GM19467 (cell line): ENCODE measurements at regions not wholly inside any gene's neighbourhood (a gene's known extent, or its start where the extent isn't known, plus 50 kb on each side); places are given as distances from the start of the nearest gene placed in this dataset.

Source experiments
- ATAC-seq: cut with Tn5 transposase; IDR thresholded peaks from one replicate; pipeline ENCODE4 v1.9.1; 2021; ENCODE audit warnings: mild to moderate bottlenecking, moderate library complexity; ENCODE audit not compliant: unreplicated experiment

GRCh38 chr17:77454242-77455095 lies 313.7 kb downstream of the SEC14L1 start:
- ATAC-seq = no peak

- ATAC-seq = no peak
Measured at GRCh38 chr17:77455111-77455890, 314.5 kb downstream of the SEC14L1 start.

GRCh38 chr17:77455891-77456260 lies 315.1 kb downstream of the SEC14L1 start:
- no peak for ATAC-seq

- ATAC-seq = no peak
Measured at GRCh38 chr17:77456271-77456950, 315.6 kb downstream of the SEC14L1 start.

- no peak for ATAC-seq
Measured at GRCh38 chr17:77456951-77457548, 316.3 kb downstream of the SEC14L1 start.

- ATAC-seq = no peak
Measured at GRCh38 chr17:77457572-77458201, 316.9 kb downstream of the SEC14L1 start.

- no peak for ATAC-seq
Measured at GRCh38 chr17:77458202-77459017, 317.6 kb downstream of the SEC14L1 start.

- ATAC-seq = no peak
Measured at GRCh38 chr17:77459018-77459755, 318.4 kb downstream of the SEC14L1 start.

- no peak for ATAC-seq
Measured at GRCh38 chr17:77460514-77461046, 319.8 kb downstream of the SEC14L1 start.

GRCh38 chr17:77461277-77462057 lies 320.7 kb downstream of the SEC14L1 start:
- ATAC-seq = no peak

- no peak for ATAC-seq
Measured at GRCh38 chr17:77462090-77462489, 321.3 kb downstream of the SEC14L1 start.

GRCh38 chr17:77462553-77463497 lies 322.1 kb downstream of the SEC14L1 start:
- ATAC-seq = no peak

- no peak for ATAC-seq
Measured at GRCh38 chr17:77464988-77465357, 324.2 kb downstream of the SEC14L1 start.

GRCh38 chr17:77465358-77466041 lies 324.7 kb downstream of the SEC14L1 start:
- peak; percentile 51 for ATAC-seq

- ATAC-seq = no peak
Measured at GRCh38 chr17:77466140-77466539, 325.4 kb downstream of the SEC14L1 start.

- no peak for ATAC-seq
Measured at GRCh38 chr17:77466596-77467223, 325.9 kb downstream of the SEC14L1 start.
